ENCODE measurements at regions not wholly inside any gene's neighbourhood (a gene's known extent, or its start where the extent isn't known, plus 50 kb on each side); places are given as distances from the start of the nearest gene placed in this dataset.

- TF ChIP-seq CTCF (IDR thresholded peaks at IDR 0.05; ENCODE audit: low read depth, low read length) = no peak
- no peak for TF ChIP-seq POLR2A (IDR thresholded peaks at IDR 0.05; ENCODE audit: extremely low read depth, insufficient read length)
- TF ChIP-seq MAX (IDR thresholded peaks at IDR 0.05; ENCODE audit: low read depth, low read length) = no peak
Measured at GRCh38 chr6:113505084-113505699, 352.0 kb upstream of the MARCKS start.

Measured in NB4 (cell line).